ENCODE measurements at regions not wholly inside any gene's neighbourhood (a gene's known extent, or its start where the extent isn't known, plus 50 kb on each side); places are given as distances from the start of the nearest gene placed in this dataset.

- Mint-ChIP-seq H3K27me3 (no peaks in the 10 kb centered on the region), H3K36me3 (no peaks in the 10 kb centered on the region), H3K27ac (peak overlapping the region; percentile 71), H3K9me3 (no peaks in the 10 kb centered on the region), H3K4me1 (ENCODE audit: unreplicated experiment) (no peaks in the 10 kb centered on the region), H3K4me3 (peak overlapping the region; percentile 51)
- TF ChIP-seq CTCF (conservative IDR thresholded peaks at IDR 0.05): no peak
- no peak for DNase-seq (ENCODE audit: extremely low spot score, unreplicated experiment)
Observed at GRCh38 chr13:55815458-55816033, 1325.2 kb upstream of the PRR20A start.

GRCh38 chr13:55816976-55817601 is 1323.6 kb upstream of the PRR20A start:
- DNase-seq (ENCODE audit: extremely low spot score, unreplicated experiment): no peak
- no peak for TF ChIP-seq CTCF (conservative IDR thresholded peaks at IDR 0.05)
- Mint-ChIP-seq H3K27me3 (no peaks in the 10 kb centered on the region), H3K36me3 (no peaks in the 10 kb centered on the region), H3K27ac (no peak overlapping the region), H3K4me3 (no peak overlapping the region), H3K9me3 (no peaks in the 10 kb centered on the region), H3K4me1 (ENCODE audit: unreplicated experiment) (no peaks in the 10 kb centered on the region)

- no peak for DNase-seq (ENCODE audit: extremely low spot score, unreplicated experiment)
- Mint-ChIP-seq H3K4me3 (no peak overlapping the region), H3K27ac (no peak overlapping the region), H3K4me1 (ENCODE audit: unreplicated experiment) (no peaks in the 10 kb centered on the region), H3K36me3 (no peaks in the 10 kb centered on the region), H3K9me3 (no peaks in the 10 kb centered on the region), H3K27me3 (no peaks in the 10 kb centered on the region)
- TF ChIP-seq CTCF (conservative IDR thresholded peaks at IDR 0.05): no peak
Observed at GRCh38 chr13:55820817-55821216, 1319.9 kb upstream of the PRR20A start.

- Mint-ChIP-seq H3K27ac (no peak overlapping the region), H3K36me3 (no peaks in the 10 kb centered on the region), H3K9me3 (peaks cover 17% of the 10 kb centered on the region), H3K4me3 (no peak overlapping the region), H3K4me1 (ENCODE audit: unreplicated experiment) (no peaks in the 10 kb centered on the region), H3K27me3 (no peaks in the 10 kb centered on the region)
- no peak for TF ChIP-seq CTCF (conservative IDR thresholded peaks at IDR 0.05)
- DNase-seq (ENCODE audit: extremely low spot score, unreplicated experiment): no peak
Observed at GRCh38 chr13:55869648-55870047, 1271.1 kb upstream of the PRR20A start.

- no peaks in the 10 kb centered on the region for H3K9me3 Mint-ChIP-seq
- TF ChIP-seq CTCF (conservative IDR thresholded peaks at IDR 0.05): no peak
- DNase-seq (ENCODE audit: extremely low spot score, unreplicated experiment): no peak
- no peaks in the 10 kb centered on the region for H3K27me3 Mint-ChIP-seq
- no peak overlapping the region for H3K4me3 Mint-ChIP-seq
- H3K4me1 Mint-ChIP-seq (ENCODE audit: unreplicated experiment): no peaks in the 10 kb centered on the region
- H3K36me3 Mint-ChIP-seq: no peaks in the 10 kb centered on the region
- H3K27ac Mint-ChIP-seq: no peak overlapping the region
Observed at GRCh38 chr13:55887561-55887960, 1253.2 kb upstream of the PRR20A start.

All from type B pancreatic cell (in vitro differentiated cells).